HCT116 (cell line): ENCODE measurements at regions not wholly inside any gene's neighbourhood (a gene's known extent, or its start where the extent isn't known, plus 50 kb on each side); places are given as distances from the start of the nearest gene placed in this dataset.

ENCODE experiments used
- ATAC-seq: fragments of 200-7000 bp; cut with Tn5 transposase; 2 replicates; pipeline ENCODE4 v1.9.1; 2020; ENCODE audit warnings: mild to moderate bottlenecking, moderate library complexity
- BruUV-seq: library from RNA; stranded (reverse); fragments of 400-500 nt; replicated peaks from 2 replicates; lab custom pipeline; 2021; lab: Mats Ljungman, UMichigan
- CTCF ChIA-PET: fragments of 300-600 bp; sonication (Branson Sonifier 250); formaldehyde crosslinking; loops from one replicate; lab custom pipeline; 2021; ENCODE audit warnings: antibody characterized with exemption; lab: Charles Lee
- POLR2A ChIA-PET: fragments of 300-600, 350-600 bp; sonication (Branson Sonifier 250); formaldehyde crosslinking; loops from one replicate; lab custom pipeline; 2021; ENCODE audit warnings: antibody characterized with exemption; lab: Charles Lee
- RAD21 ChIA-PET, 2 experiments: fragments of 300-600 bp; sonication (Branson Sonifier 250); formaldehyde crosslinking; loops; one replicate each; lab custom pipeline; 2023; ENCODE audit warnings: low total read pairs in 2 of 2; ENCODE audit not compliant: uncharacterized antibody in 2 of 2, unreplicated experiment in 2 of 2, low non-redundant PET in 1 of 2; lab: Charles Lee
- DNase-seq: peaks from one replicate; pipeline ENCODE4 v3.0.0-alpha.2; 2010; ENCODE audit warnings: low read depth, low spot score
- H2AFZ ChIP-seq: fragments of 200-600 bp; shearing (Covaris generic), sonication (generic); 2 replicates; pipeline ENCODE4 v1.6.1; 2017; ENCODE audit warnings: low read depth, mixed run types, mixed read lengths, antibody characterized with exemption, low read length; ENCODE audit not compliant: poor library complexity, severe bottlenecking
- H3K27ac ChIP-seq: 2 replicates; pipeline ENCODE4 v1.5.1; 2012; ENCODE audit warnings: low read depth, low read length
- H3K27me3 ChIP-seq: fragments of 200-600 bp; sonication (generic); 2 replicates; pipeline ENCODE4 v1.6.1; 2016; ENCODE audit warnings: mixed run types, low read length, mixed read lengths; ENCODE audit not compliant: insufficient read depth
- H3K36me3 ChIP-seq, 2 experiments: fragments of 200-500 bp in 1 of 2; fragments of 200-600 bp in 1 of 2; sonication (Bioruptor generic) in 1 of 2; sonication (generic) in 1 of 2; 2 replicates each; pipeline versions ENCODE4 v1.5.1 to v1.6.1; 2014 to 2016; ENCODE audit warnings: low read length in 2 of 2, inconsistent platforms in 1 of 2, mixed read lengths in 1 of 2, mixed run types in 1 of 2; ENCODE audit not compliant: insufficient read depth in 2 of 2, control insufficient read depth in 1 of 2
- H3K4me1 ChIP-seq, 2 experiments: fragments of 200-600 bp in 1 of 2; sonication (generic) in 1 of 2; 2 replicates each; pipeline versions ENCODE4 v1.5.1 to v1.6.1; 2012 to 2017; ENCODE audit warnings: low read length in 2 of 2, inconsistent platforms in 1 of 2, mild to moderate bottlenecking in 1 of 2, mixed read lengths in 1 of 2, mixed run types in 1 of 2, moderate library complexity in 1 of 2; ENCODE audit not compliant: insufficient read depth in 2 of 2, control insufficient read depth in 1 of 2
- H3K4me2 ChIP-seq: fragments of 200-600 bp; sonication (generic); 2 replicates; pipeline ENCODE4 v1.6.1; 2017; ENCODE audit warnings: mixed run types, low read length, mixed read lengths
- H3K4me3 ChIP-seq, 2 experiments: fragments of 200-600 bp in 1 of 2; sonication (generic) in 1 of 2; replicated peaks in 1 of 2; 2 replicates each; pipeline ENCODE4 v1.5.1; 2011 to 2016; ENCODE audit warnings: low read length in 2 of 2, control low read depth in 1 of 2, low read depth in 1 of 2, mild to moderate bottlenecking in 1 of 2, mixed read lengths in 1 of 2, mixed run types in 1 of 2
- H3K79me2 ChIP-seq: fragments of 200-600 bp; sonication (generic); 2 replicates; pipeline ENCODE4 v1.6.1; 2017; ENCODE audit warnings: mild to moderate bottlenecking, mixed run types, low read length, moderate library complexity, mixed read lengths; ENCODE audit not compliant: insufficient read depth
- H3K9ac ChIP-seq: fragments of 200-600 bp; sonication (generic); 2 replicates; pipeline ENCODE4 v1.6.1; 2016; ENCODE audit warnings: low read length, mixed read lengths
- H3K9me2 ChIP-seq: fragments of 200-600 bp; sonication (generic), shearing (Covaris generic); 2 replicates; pipeline ENCODE4 v1.6.1; 2017; ENCODE audit warnings: mixed run types, mild to moderate bottlenecking, moderate library complexity; ENCODE audit not compliant: insufficient read depth
- H3K9me3 ChIP-seq, 2 experiments: fragments of 200-500 bp in 1 of 2; fragments of 200-600 bp in 1 of 2; sonication (Bioruptor generic) in 1 of 2; sonication (generic) in 1 of 2; 2 replicates each; pipeline ENCODE4 v1.6.1; 2014 to 2017; ENCODE audit warnings: low read length in 2 of 2, mixed read lengths in 2 of 2, inconsistent platforms in 1 of 2, low read depth in 1 of 2, mild to moderate bottlenecking in 1 of 2, mixed run types in 1 of 2, moderate library complexity in 1 of 2; ENCODE audit not compliant: control insufficient read depth in 1 of 2, insufficient read depth in 1 of 2
- H4K20me1 ChIP-seq: fragments of 200-600 bp; sonication (generic), shearing (Covaris generic); 2 replicates; pipeline ENCODE4 v1.6.1; 2017; ENCODE audit warnings: mixed run types, mild to moderate bottlenecking, moderate library complexity; ENCODE audit not compliant: insufficient read depth
- EZH2phosphoT487 ChIP-seq: fragments of 200-600 bp; IDR thresholded peaks from 2 replicates; pipeline ENCODE4 v1.6.1; 2018; ENCODE audit warnings: antibody characterized with exemption, borderline replicate concordance
- FOSL1 ChIP-seq: IDR thresholded peaks from 2 replicates; pipeline ENCODE4 v1.6.1; 2012; ENCODE audit warnings: low read depth
- POLR2AphosphoS5 ChIP-seq: IDR thresholded peaks from 2 replicates; pipeline ENCODE4 v1.6.1; 2011; ENCODE audit warnings: mild to moderate bottlenecking, low read depth, low read length, moderate library complexity
- SIN3A ChIP-seq: IDR thresholded peaks from 2 replicates; pipeline ENCODE4 v1.6.1; 2012; ENCODE audit warnings: low read depth
- TCF7L2 ChIP-seq: IDR thresholded peaks from 2 replicates; pipeline ENCODE4 v1.7.0; 2011; ENCODE audit warnings: borderline replicate concordance, inconsistent platforms; ENCODE audit not compliant: insufficient read depth, insufficient read length; ENCODE audit errors: extremely low read depth
- YY1 ChIP-seq: IDR thresholded peaks from 2 replicates; pipeline ENCODE4 v1.6.1; 2011; ENCODE audit warnings: low read length, low read depth, moderate library complexity, mild to moderate bottlenecking; ENCODE audit not compliant: insufficient replicate concordance; ENCODE audit errors: extremely low read depth
- ZFX ChIP-seq: fragments of 450-650 bp; IDR thresholded peaks from 2 replicates; pipeline ENCODE4 v1.6.1; 2017
- intact Hi-C: fragments of 100-400 bp; cut with micrococcal nuclease; formaldehyde crosslinking; loops from 2 replicates; pipeline ENCODE4 v1.10.0; 2022
- TF ChIP-seq, protein P1 (sequence below): IDR thresholded peaks from 2 replicates; pipeline ENCODE4 v1.6.1; 2012
- TF ChIP-seq, protein P2 (sequence below): IDR thresholded peaks from 2 replicates; pipeline ENCODE4 v1.6.1; 2011; ENCODE audit warnings: mild to moderate bottlenecking, low read length, moderate library complexity; ENCODE audit not compliant: insufficient replicate concordance; ENCODE audit errors: extremely low read depth
- TF ChIP-seq, protein P3 (sequence below): IDR thresholded peaks from 2 replicates; pipeline ENCODE4 v1.6.1; 2012
- TF ChIP-seq, protein P4 (sequence below), 3 experiments: fragments of 200-600 bp in 1 of 3; sonication (generic) in 1 of 3; IDR thresholded peaks in 2 of 3; conservative IDR thresholded peaks in 1 of 3; 2 replicates each; pipeline ENCODE4 v1.5.1; 2012 to 2017; ENCODE audit warnings: low read depth in 2 of 3, low read length in 2 of 3, antibody characterized with exemption in 1 of 3, borderline replicate concordance in 1 of 3, control low read depth in 1 of 3, mild to moderate bottlenecking in 1 of 3, mixed read lengths in 1 of 3, mixed run types in 1 of 3, moderate library complexity in 1 of 3; ENCODE audit not compliant: insufficient read depth in 1 of 3

DNA sequence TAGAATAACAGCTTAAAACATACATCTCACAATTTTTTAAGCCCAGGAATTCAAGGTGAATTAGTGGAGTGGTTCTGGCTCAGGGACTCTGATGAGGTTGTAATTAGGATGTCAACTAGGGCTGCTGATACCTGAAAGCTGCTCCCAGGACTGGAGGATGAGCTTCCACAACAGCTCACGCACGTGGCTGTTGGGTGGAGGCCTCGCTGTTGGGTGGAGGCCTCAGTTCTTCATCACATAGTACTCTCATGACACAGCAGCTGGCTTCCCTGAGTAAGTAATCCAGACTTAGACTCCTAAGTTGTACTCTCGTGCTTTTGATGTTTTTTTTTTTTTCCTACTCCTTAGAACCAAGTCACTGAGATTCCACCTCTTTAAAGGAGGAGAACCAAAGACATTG is 577.1 kb upstream of the PRR20A start:
- no peaks in the 10 kb centered on the region for H3K36me3 ChIP-seq
- ChIA-PET POLR2A (no interaction called here), RAD21 (no interaction called here), CTCF (no interaction called here)
- TF ChIP-seq, protein P1, sequence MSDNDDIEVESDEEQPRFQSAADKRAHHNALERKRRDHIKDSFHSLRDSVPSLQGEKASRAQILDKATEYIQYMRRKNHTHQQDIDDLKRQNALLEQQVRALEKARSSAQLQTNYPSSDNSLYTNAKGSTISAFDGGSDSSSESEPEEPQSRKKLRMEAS = no peak
- no peak for TF ChIP-seq SIN3A
- TF ChIP-seq EZH2phosphoT487 = no peak
- no peak for TF ChIP-seq ZFX
- no peaks in the 10 kb centered on the region for H3K27me3 ChIP-seq
- no peak overlapping the region for H3K27ac ChIP-seq
- BruUV-seq = no TSS peak
- H3K4me3 ChIP-seq = no peak overlapping the region
- no peaks in the 10 kb centered on the region for H3K4me1 ChIP-seq
- H3K9ac ChIP-seq = no peak overlapping the region
- no peak overlapping the region for H3K4me2 ChIP-seq
- no peaks in the 10 kb centered on the region for H3K79me2 ChIP-seq
- intact Hi-C loops = no loop called here
- DNase-seq (no peak), ATAC-seq (no peak)
- no peaks in the 10 kb centered on the region for H4K20me1 ChIP-seq
- H3K9me2 ChIP-seq = no peaks in the 10 kb centered on the region
- H2AFZ ChIP-seq = no peak overlapping the region
- peaks cover 9 to 16% of the 10 kb centered on the region in 2 experiments; a peak in 3 of 4 replicates for H3K9me3 ChIP-seq

DNA sequence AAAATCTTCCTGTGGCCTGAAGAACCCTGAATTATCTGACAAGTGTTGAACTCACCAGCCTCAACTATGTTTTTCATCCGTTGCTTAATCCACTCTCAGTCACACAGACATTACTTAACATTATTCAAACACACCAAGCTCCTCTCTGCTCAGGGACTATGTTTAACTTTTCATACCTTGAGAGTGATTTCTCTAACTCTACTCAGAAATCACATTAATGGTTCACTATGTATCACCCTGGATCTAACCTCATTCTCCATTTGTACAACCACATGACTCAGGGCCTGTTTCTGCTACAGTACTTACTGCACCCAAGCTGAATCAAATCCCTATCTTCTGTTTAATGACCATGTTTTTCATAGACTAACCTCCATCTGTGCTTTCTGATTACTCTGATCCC is 553.7 kb upstream of the PRR20A start:
- BruUV-seq = no TSS peak
- no peaks in the 10 kb centered on the region for H3K4me1 ChIP-seq
- DNase-seq = no peak
- no peak overlapping the region for H3K4me2 ChIP-seq
- TF ChIP-seq, protein P2, sequence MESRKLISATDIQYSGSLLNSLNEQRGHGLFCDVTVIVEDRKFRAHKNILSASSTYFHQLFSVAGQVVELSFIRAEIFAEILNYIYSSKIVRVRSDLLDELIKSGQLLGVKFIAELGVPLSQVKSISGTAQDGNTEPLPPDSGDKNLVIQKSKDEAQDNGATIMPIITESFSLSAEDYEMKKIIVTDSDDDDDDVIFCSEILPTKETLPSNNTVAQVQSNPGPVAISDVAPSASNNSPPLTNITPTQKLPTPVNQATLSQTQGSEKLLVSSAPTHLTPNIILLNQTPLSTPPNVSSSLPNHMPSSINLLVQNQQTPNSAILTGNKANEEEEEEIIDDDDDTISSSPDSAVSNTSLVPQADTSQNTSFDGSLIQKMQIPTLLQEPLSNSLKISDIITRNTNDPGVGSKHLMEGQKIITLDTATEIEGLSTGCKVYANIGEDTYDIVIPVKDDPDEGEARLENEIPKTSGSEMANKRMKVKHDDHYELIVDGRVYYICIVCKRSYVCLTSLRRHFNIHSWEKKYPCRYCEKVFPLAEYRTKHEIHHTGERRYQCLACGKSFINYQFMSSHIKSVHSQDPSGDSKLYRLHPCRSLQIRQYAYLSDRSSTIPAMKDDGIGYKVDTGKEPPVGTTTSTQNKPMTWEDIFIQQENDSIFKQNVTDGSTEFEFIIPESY = no peak
- TF ChIP-seq, protein P3, sequence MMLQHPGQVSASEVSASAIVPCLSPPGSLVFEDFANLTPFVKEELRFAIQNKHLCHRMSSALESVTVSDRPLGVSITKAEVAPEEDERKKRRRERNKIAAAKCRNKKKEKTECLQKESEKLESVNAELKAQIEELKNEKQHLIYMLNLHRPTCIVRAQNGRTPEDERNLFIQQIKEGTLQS = no peak
- TF ChIP-seq FOSL1 (no peak), TCF7L2 (no peak), YY1 (no peak), POLR2AphosphoS5 (no peak)
- TF ChIP-seq, protein P4, sequence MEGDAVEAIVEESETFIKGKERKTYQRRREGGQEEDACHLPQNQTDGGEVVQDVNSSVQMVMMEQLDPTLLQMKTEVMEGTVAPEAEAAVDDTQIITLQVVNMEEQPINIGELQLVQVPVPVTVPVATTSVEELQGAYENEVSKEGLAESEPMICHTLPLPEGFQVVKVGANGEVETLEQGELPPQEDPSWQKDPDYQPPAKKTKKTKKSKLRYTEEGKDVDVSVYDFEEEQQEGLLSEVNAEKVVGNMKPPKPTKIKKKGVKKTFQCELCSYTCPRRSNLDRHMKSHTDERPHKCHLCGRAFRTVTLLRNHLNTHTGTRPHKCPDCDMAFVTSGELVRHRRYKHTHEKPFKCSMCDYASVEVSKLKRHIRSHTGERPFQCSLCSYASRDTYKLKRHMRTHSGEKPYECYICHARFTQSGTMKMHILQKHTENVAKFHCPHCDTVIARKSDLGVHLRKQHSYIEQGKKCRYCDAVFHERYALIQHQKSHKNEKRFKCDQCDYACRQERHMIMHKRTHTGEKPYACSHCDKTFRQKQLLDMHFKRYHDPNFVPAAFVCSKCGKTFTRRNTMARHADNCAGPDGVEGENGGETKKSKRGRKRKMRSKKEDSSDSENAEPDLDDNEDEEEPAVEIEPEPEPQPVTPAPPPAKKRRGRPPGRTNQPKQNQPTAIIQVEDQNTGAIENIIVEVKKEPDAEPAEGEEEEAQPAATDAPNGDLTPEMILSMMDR (IDR thresholded peaks at IDR 0.05 in 2 of 3, conservative IDR thresholded peaks at IDR 0.05 in 1 of 3; ENCODE audit: borderline replicate concordance in 1 of 3, insufficient read depth in 1 of 3, low read depth in 2 of 3, low read length in 2 of 3) = no peak
- TF ChIP-seq, all 23 proteins: peak for 0
- no peaks in the 10 kb centered on the region for H3K9me2 ChIP-seq
- H3K9ac ChIP-seq = no peak overlapping the region
- peaks cover 19 to 31% of the 10 kb centered on the region in 2 experiments; a peak in 2 of 4 replicates for H3K9me3 ChIP-seq
- ChIA-PET CTCF (no interaction called here), RAD21 (no interaction called here), POLR2A (no interaction called here)
- H3K27ac ChIP-seq = no peak overlapping the region
- no peaks in the 10 kb centered on the region for H4K20me1 ChIP-seq
- H3K79me2 ChIP-seq = no peaks in the 10 kb centered on the region
- no peak overlapping the region for H2AFZ ChIP-seq
- no peaks in the 10 kb centered on the region for H3K36me3 ChIP-seq
- H3K27me3 ChIP-seq = no peaks in the 10 kb centered on the region
- H3K4me3 ChIP-seq = no peak overlapping the region
- ATAC-seq = no peak
- intact Hi-C loops = no loop called here
